ENCODE measurements at regions not wholly inside any gene's neighbourhood (a gene's known extent, or its start where the extent isn't known, plus 50 kb on each side); places are given as distances from the start of the nearest gene placed in this dataset.

- no peak for DNase-seq
These were observed 573.5 kb downstream of the BCKDHB start for GRCh38 chr6:80679992-80680391.

GRCh38 chr6:80676386-80676785 lies 569.9 kb downstream of the BCKDHB start:
- no peak for DNase-seq

- no peak for DNase-seq
These were observed 568.2 kb downstream of the BCKDHB start for GRCh38 chr6:80674669-80675068.

GRCh38 chr6:80673367-80673766 lies 566.9 kb downstream of the BCKDHB start:
- DNase-seq = no peak

GRCh38 chr6:80667006-80667405 lies 560.5 kb downstream of the BCKDHB start:
- no peak for DNase-seq

- no peak for DNase-seq
These were observed 552.5 kb downstream of the BCKDHB start for GRCh38 chr6:80658926-80659325.

- no peak for DNase-seq
These were observed 540.7 kb downstream of the BCKDHB start for GRCh38 chr6:80647156-80647555.

- DNase-seq = no peak
These were observed 537.4 kb downstream of the BCKDHB start for GRCh38 chr6:80643881-80644280.

GRCh38 chr6:80642452-80642851 lies 536.0 kb downstream of the BCKDHB start:
- DNase-seq = no peak

- no peak for DNase-seq
These were observed 535.1 kb downstream of the BCKDHB start for GRCh38 chr6:80641591-80641990.

GRCh38 chr6:80640176-80640575 lies 533.7 kb downstream of the BCKDHB start:
- no peak for DNase-seq

- no peak for DNase-seq
These were observed 532.7 kb downstream of the BCKDHB start for GRCh38 chr6:80639181-80639629.

- DNase-seq = peak; percentile 99
These were observed 532.0 kb downstream of the BCKDHB start for GRCh38 chr6:80638213-80639055.

GRCh38 chr6:80637312-80637711 lies 530.8 kb downstream of the BCKDHB start:
- no peak for DNase-seq

GRCh38 chr6:80636689-80637088 lies 530.2 kb downstream of the BCKDHB start:
- no peak for DNase-seq

- DNase-seq = no peak
These were observed 526.9 kb downstream of the BCKDHB start for GRCh38 chr6:80633412-80633811.

GRCh38 chr6:80625405-80625804 lies 518.9 kb downstream of the BCKDHB start:
- no peak for DNase-seq

GRCh38 chr6:80623066-80623815 lies 516.8 kb downstream of the BCKDHB start:
- no peak for DNase-seq

- DNase-seq = peak; percentile 97
These were observed 516.2 kb downstream of the BCKDHB start for GRCh38 chr6:80622641-80623040.

- no peak for DNase-seq
These were observed 512.5 kb downstream of the BCKDHB start for GRCh38 chr6:80618953-80619352.

- no peak for DNase-seq
These were observed 504.4 kb downstream of the BCKDHB start for GRCh38 chr6:80610846-80611245.

- DNase-seq = no peak
These were observed 502.4 kb downstream of the BCKDHB start for GRCh38 chr6:80608881-80609280.

GRCh38 chr6:80607811-80608391 lies 501.4 kb downstream of the BCKDHB start:
- no peak for DNase-seq
